ENCODE measurements at regions not wholly inside any gene's neighbourhood (a gene's known extent, or its start where the extent isn't known, plus 50 kb on each side); places are given as distances from the start of the nearest gene placed in this dataset.

GRCh38 chr6:54463354-54464024 is 155.2 kb downstream of the TINAG start:
- H4K20me1 ChIP-seq (replicated peaks; ENCODE audit: insufficient read depth) = no peaks in the 10 kb centered on the region
- peak overlapping the region; percentile 61 for H3K27ac Mint-ChIP-seq
- DNase-seq (ENCODE audit: low spot score) = peak; percentile 31
- TF ChIP-seq JUNB (IDR thresholded peaks at IDR 0.05; ENCODE audit: unreplicated experiment) (no peak), POLR2AphosphoS5 (IDR thresholded peaks at IDR 0.05; ENCODE audit: low read depth) (no peak), EZH2phosphoT487 (IDR thresholded peaks at IDR 0.05; ENCODE audit: unreplicated experiment) (no peak), CREB1 (CRISPR knock-in tag; IDR thresholded peaks at IDR 0.05; ENCODE audit: low read depth) (no peak), STAT1 (IDR thresholded peaks at IDR 0.05; ENCODE audit: unreplicated experiment) (no peak)
- H2AFZ ChIP-seq = no peak overlapping the region; the same call in 1 of the 2 replicates
- H3K9me2 ChIP-seq (ENCODE audit: insufficient read depth) = no peaks in the 10 kb centered on the region
- peaks cover 12% of the 10 kb centered on the region for H3K4me1 Mint-ChIP-seq
- H3K79me2 ChIP-seq (replicated peaks; ENCODE audit: insufficient read depth) = no peaks in the 10 kb centered on the region
- peaks cover 6% of the 10 kb centered on the region; the same call in 1 of the 3 replicates for H3K9me3 Mint-ChIP-seq
- H3K4me1 ChIP-seq (ENCODE audit: insufficient read depth) = peaks cover 8% of the 10 kb centered on the region
- H3K27me3 Mint-ChIP-seq (ENCODE audit: insufficient read depth, low read depth, poor library complexity) = peaks cover 2% of the 10 kb centered on the region
- no peaks in the 10 kb centered on the region for H3K27me3 ChIP-seq (ENCODE audit: insufficient read depth)
- peak; percentile 45 for ATAC-seq
- no peaks in the 10 kb centered on the region for H3F3A ChIP-seq (replicated peaks; ENCODE audit: low read depth)
- 0 out of 2 replicates have a peak overlapping the region, but pooled peaks have one; percentile 59 for H3K4me2 ChIP-seq
- no peak overlapping the region for H3K4me3 Mint-ChIP-seq
- H3K27ac ChIP-seq (ENCODE audit: low read depth) = peak overlapping the region; percentile 8; the same call in 1 of the 2 replicates
- H3K36me3 ChIP-seq (ENCODE audit: insufficient read depth) = no peaks in the 10 kb centered on the region
- no peak overlapping the region for H3K4me3 ChIP-seq
- no peaks in the 10 kb centered on the region; the same call in 2 of the 3 replicates for H3K36me3 Mint-ChIP-seq (ENCODE audit: low read depth)

GRCh38 chr6:54465649-54466300 is 157.5 kb downstream of the TINAG start:
- no peak for DNase-seq (ENCODE audit: low spot score)
- no peak overlapping the region for H3K4me3 Mint-ChIP-seq
- no peaks in the 10 kb centered on the region; the same call in 2 of the 3 replicates for H3K36me3 Mint-ChIP-seq (ENCODE audit: low read depth)
- H3K4me1 Mint-ChIP-seq = peaks cover 12% of the 10 kb centered on the region
- Histone ChIP-seq H3K9me2 (ENCODE audit: insufficient read depth) (no peaks in the 10 kb centered on the region), H3K27me3 (ENCODE audit: insufficient read depth) (no peaks in the 10 kb centered on the region), H4K20me1 (replicated peaks; ENCODE audit: insufficient read depth) (no peaks in the 10 kb centered on the region), H2AFZ (no peak overlapping the region), H3K27ac (ENCODE audit: low read depth) (no peak overlapping the region), H3K36me3 (ENCODE audit: insufficient read depth) (no peaks in the 10 kb centered on the region), H3F3A (replicated peaks; ENCODE audit: low read depth) (no peaks in the 10 kb centered on the region), H3K4me3 (no peak overlapping the region), H3K79me2 (replicated peaks; ENCODE audit: insufficient read depth) (no peaks in the 10 kb centered on the region), H3K4me1 (ENCODE audit: insufficient read depth) (peaks cover 8% of the 10 kb centered on the region), H3K4me2 (no peak overlapping the region)
- no peaks in the 10 kb centered on the region for H3K9me3 Mint-ChIP-seq
- no peak for ATAC-seq
- peaks cover 2% of the 10 kb centered on the region for H3K27me3 Mint-ChIP-seq (ENCODE audit: insufficient read depth, low read depth, poor library complexity)
- H3K27ac Mint-ChIP-seq = no peak overlapping the region
- TF ChIP-seq EZH2phosphoT487 (IDR thresholded peaks at IDR 0.05; ENCODE audit: unreplicated experiment) (no peak), ETS1 (IDR thresholded peaks at IDR 0.05) (no peak), REST (IDR thresholded peaks at IDR 0.05; ENCODE audit: unreplicated experiment) (no peak), ZNF114 (CRISPR knock-in tag; IDR thresholded peaks at IDR 0.05) (no peak), POLR2AphosphoS5 (IDR thresholded peaks at IDR 0.05; ENCODE audit: low read depth) (no peak), ZNF462 (CRISPR knock-in tag; IDR thresholded peaks at IDR 0.05) (no peak), JUNB (IDR thresholded peaks at IDR 0.05; ENCODE audit: unreplicated experiment) (no peak), STAT1 (IDR thresholded peaks at IDR 0.05; ENCODE audit: unreplicated experiment) (no peak)
